HG03354 (cell line): ENCODE measurements at regions not wholly inside any gene's neighbourhood (a gene's known extent, or its start where the extent isn't known, plus 50 kb on each side); places are given as distances from the start of the nearest gene placed in this dataset.

Source experiments
- ATAC-seq: cut with Tn5 transposase; IDR thresholded peaks from one replicate; pipeline ENCODE4 v1.9.1; 2021; ENCODE audit warnings: mild to moderate bottlenecking; ENCODE audit not compliant: unreplicated experiment, poor library complexity, severe bottlenecking

- ATAC-seq: peak; percentile 44
These were observed 390.4 kb downstream of the ARHGEF28 start for GRCh38 chr5:74016373-74016772.

- no peak for ATAC-seq
These were observed 389.7 kb downstream of the ARHGEF28 start for GRCh38 chr5:74015716-74016115.

- no peak for ATAC-seq
These were observed 387.2 kb downstream of the ARHGEF28 start for GRCh38 chr5:74013222-74013621.

- no peak for ATAC-seq
These were observed 383.5 kb downstream of the ARHGEF28 start for GRCh38 chr5:74009502-74009901.

- ATAC-seq: no peak
These were observed 381.2 kb downstream of the ARHGEF28 start for GRCh38 chr5:74007193-74007592.

- ATAC-seq: no peak
These were observed 373.3 kb downstream of the ARHGEF28 start for GRCh38 chr5:73999297-73999696.

- no peak for ATAC-seq
These were observed 372.5 kb downstream of the ARHGEF28 start for GRCh38 chr5:73998489-73998888.

- no peak for ATAC-seq
These were observed 372.0 kb downstream of the ARHGEF28 start for GRCh38 chr5:73997960-73998359.

GRCh38 chr5:73996151-73996755, 370.3 kb downstream of the ARHGEF28 start:
- ATAC-seq: no peak

GRCh38 chr5:73994963-73995362, 369.0 kb downstream of the ARHGEF28 start:
- no peak for ATAC-seq
